ENCODE measurements at regions not wholly inside any gene's neighbourhood (a gene's known extent, or its start where the extent isn't known, plus 50 kb on each side); places are given as distances from the start of the nearest gene placed in this dataset.

GRCh38 chr6:87959083-87959482, 88.6 kb upstream of the SPACA1 start:
- Histone ChIP-seq H3K4me2 (ENCODE audit: insufficient read depth, insufficient read length, low read length) (no peak overlapping the region), H3K27ac (ENCODE audit: insufficient read length, low read depth, low read length) (no peak overlapping the region), H2BK120ac (ENCODE audit: low read depth, low read length, poor library complexity, severe bottlenecking) (no peak overlapping the region), H3K9ac (ENCODE audit: extremely low read depth, insufficient read length, low read length) (no peak overlapping the region), H2BK15ac (ENCODE audit: low read depth, low read length) (no peak overlapping the region), H4K20me1 (ENCODE audit: control insufficient read depth, insufficient read depth, insufficient read length) (no peaks in the 10 kb centered on the region), H3K23ac (ENCODE audit: insufficient read length, low read depth, low read length) (no peak overlapping the region), H2BK12ac (ENCODE audit: insufficient read length, low read depth, low read length) (no peak overlapping the region), H4K8ac (replicated peaks; ENCODE audit: insufficient read length, low read depth, low read length) (no peak overlapping the region), H2BK20ac (ENCODE audit: low read depth, low read length, poor library complexity, severe bottlenecking) (no peak overlapping the region), H3K4me1 (ENCODE audit: insufficient read depth, low read length) (no peaks in the 10 kb centered on the region), H3K27me3 (ENCODE audit: insufficient read depth, low read length) (no peaks in the 10 kb centered on the region), H3T11ph (ENCODE audit: low read length) (no peak overlapping the region), H3K14ac (ENCODE audit: insufficient read depth, low read length) (no peak overlapping the region), H2AK5ac (ENCODE audit: insufficient read length, low read length) (no peak overlapping the region), H4K91ac (ENCODE audit: insufficient read length, low read depth, low read length) (no peak overlapping the region), H3K23me2 (ENCODE audit: insufficient read length, low read depth, low read length, poor library complexity, severe bottlenecking) (no peaks in the 10 kb centered on the region), H3K79me2 (ENCODE audit: insufficient read depth, low read length) (no peaks in the 10 kb centered on the region), H3K56ac (ENCODE audit: insufficient read length, low read depth, low read length) (no peak overlapping the region), H3K79me1 (ENCODE audit: insufficient read depth, low read depth, low read length, poor library complexity, severe bottlenecking) (no peaks in the 10 kb centered on the region), H2AFZ (ENCODE audit: low read length) (no peak overlapping the region), H4K5ac (ENCODE audit: insufficient read length, low read depth, low read length) (no peak overlapping the region), H3K18ac (ENCODE audit: insufficient read length, low read depth, low read length) (no peak overlapping the region), H3K9me3 (ENCODE audit: control insufficient read depth, low read depth, low read length) (no peaks in the 10 kb centered on the region), H2BK5ac (ENCODE audit: insufficient read length, low read length) (no peak overlapping the region), H3K4ac (ENCODE audit: low read depth, low read length) (no peak overlapping the region)
- Mint-ChIP-seq H3K4me3 (no peak overlapping the region), H3K36me3 (ENCODE audit: insufficient read depth in 1 of 3, low read depth in 3 of 3) (no peaks in the 10 kb centered on the region; a peak in 1 of 7 replicates), H3K4me1 (no peaks in the 10 kb centered on the region), H3K27ac (no peak overlapping the region), H3K9me3 (peaks cover 0 to 5% of the 10 kb centered on the region in 2 experiments; a peak in 2 of 5 replicates), H3K27me3 (ENCODE audit: low read depth) (no peaks in the 10 kb centered on the region)
- WGBS (ENCODE audit: extremely low coverage, insufficient read length, low lambda C conversion rate), result no CpG with 5 or more reads among the region's 1 CpG
- DNase-seq, result no peak
- TF ChIP-seq, protein P1, sequence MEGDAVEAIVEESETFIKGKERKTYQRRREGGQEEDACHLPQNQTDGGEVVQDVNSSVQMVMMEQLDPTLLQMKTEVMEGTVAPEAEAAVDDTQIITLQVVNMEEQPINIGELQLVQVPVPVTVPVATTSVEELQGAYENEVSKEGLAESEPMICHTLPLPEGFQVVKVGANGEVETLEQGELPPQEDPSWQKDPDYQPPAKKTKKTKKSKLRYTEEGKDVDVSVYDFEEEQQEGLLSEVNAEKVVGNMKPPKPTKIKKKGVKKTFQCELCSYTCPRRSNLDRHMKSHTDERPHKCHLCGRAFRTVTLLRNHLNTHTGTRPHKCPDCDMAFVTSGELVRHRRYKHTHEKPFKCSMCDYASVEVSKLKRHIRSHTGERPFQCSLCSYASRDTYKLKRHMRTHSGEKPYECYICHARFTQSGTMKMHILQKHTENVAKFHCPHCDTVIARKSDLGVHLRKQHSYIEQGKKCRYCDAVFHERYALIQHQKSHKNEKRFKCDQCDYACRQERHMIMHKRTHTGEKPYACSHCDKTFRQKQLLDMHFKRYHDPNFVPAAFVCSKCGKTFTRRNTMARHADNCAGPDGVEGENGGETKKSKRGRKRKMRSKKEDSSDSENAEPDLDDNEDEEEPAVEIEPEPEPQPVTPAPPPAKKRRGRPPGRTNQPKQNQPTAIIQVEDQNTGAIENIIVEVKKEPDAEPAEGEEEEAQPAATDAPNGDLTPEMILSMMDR (conservative IDR thresholded peaks at IDR 0.05), result no peak
